VCaP (cell line): ENCODE measurements at regions not wholly inside any gene's neighbourhood (a gene's known extent, or its start where the extent isn't known, plus 50 kb on each side); places are given as distances from the start of the nearest gene placed in this dataset.
"Not testable (repeated sequence)": the region's sequence is repeated elsewhere in the genome, so short reads cannot be mapped to it uniquely, and the experiment has no call there.

Experiments used
- H3K27ac ChIP-seq: fragments of 450-650 bp; 2 replicates; pipeline ENCODE4 v1.5.1; 2017
- CTCF ChIP-seq: fragments of 450-650 bp; conservative IDR thresholded peaks from 2 replicates; pipeline ENCODE4 v1.5.1; 2017; ENCODE audit warnings: mild to moderate bottlenecking, moderate library complexity

GRCh38 chr3:110016235-110016815 is 679.0 kb upstream of the DPPA4 start:
- no peak for TF ChIP-seq CTCF
- H3K27ac ChIP-seq, result no peak overlapping the region

- TF ChIP-seq CTCF, result no peak
- H3K27ac ChIP-seq, result no peak overlapping the region
Observed at GRCh38 chr3:110017304-110017703, 680.0 kb upstream of the DPPA4 start.

DNA sequence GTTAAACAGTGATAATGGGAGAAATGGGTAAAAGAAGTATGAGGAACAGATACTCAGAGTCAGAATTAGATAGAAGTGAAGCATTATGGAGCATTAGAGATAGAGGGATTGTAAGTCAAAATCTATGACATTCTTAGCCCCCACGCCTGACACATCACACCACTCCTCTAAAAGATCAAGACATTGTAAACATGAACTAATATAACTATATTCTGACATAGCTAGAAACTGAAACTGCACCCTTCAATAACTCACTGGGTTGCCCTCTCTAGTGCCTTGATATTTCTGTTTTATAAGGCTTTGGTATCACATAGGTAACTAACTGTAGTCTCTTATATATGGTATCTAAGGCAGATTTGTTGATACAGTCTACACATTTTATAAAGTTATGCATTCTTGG is 684.3 kb upstream of the DPPA4 start:
- H3K27ac ChIP-seq, result no peak overlapping the region
- TF ChIP-seq CTCF, result no peak

DNA sequence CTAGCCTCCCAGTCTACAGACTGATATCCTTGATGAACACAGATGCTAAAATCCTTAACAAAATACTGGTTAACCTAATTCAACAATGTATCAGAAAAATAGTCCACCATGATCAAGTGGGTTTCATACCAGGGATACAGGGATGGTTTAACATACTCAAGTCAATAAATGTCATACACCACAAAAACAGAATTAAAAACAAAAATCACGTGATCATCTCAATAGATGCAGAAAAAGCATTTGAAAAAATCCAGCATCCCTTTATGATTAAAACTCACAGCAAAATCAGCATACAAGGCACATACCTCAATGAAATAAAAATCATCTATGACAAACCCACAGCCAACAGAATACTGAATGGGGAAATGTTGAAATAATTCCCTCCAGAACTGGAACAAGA is 685.7 kb upstream of the DPPA4 start:
- H3K27ac ChIP-seq, result not testable (repeated sequence)

GRCh38 chr3:110026421-110026820 is 689.1 kb upstream of the DPPA4 start:
- TF ChIP-seq CTCF, result no peak
- no peak overlapping the region for H3K27ac ChIP-seq

DNA sequence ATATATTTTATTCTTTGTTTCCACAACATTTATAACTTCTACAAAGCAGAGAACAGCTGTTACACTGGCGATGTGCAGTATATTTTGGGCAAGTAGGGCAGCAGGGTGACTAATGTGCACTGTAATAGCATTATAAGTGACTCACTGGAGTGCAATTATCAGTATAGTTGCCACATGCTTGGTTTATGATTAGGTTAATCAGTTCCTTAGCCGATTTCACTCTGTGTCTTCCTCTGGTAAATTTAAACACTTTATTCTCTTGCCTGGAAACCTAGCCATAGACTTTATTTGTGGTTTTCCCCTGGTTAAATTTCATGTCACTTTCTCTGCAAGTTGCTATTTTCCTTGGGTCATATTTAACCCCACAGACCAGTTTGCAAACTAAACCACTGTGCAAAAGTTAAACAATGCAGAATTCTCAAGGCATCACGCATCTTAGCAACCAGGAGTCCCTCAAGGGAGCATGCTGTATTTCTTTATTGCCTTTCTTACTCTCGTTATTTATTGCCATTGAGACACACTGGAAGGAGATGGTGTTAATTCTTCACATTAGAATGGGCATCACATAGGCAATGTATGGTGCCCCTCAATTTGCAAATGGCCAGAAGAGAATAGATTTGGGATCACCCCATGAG is 690.2 kb upstream of the DPPA4 start:
- H3K27ac ChIP-seq, result no peak overlapping the region
- no peak for TF ChIP-seq CTCF

GRCh38 chr3:110031975-110032374 is 694.6 kb upstream of the DPPA4 start:
- TF ChIP-seq CTCF, result no peak
- no peak overlapping the region for H3K27ac ChIP-seq

GRCh38 chr3:110059431-110059830 is 722.1 kb upstream of the DPPA4 start:
- TF ChIP-seq CTCF, result no peak
- no peak overlapping the region for H3K27ac ChIP-seq
